ENCODE measurements at regions not wholly inside any gene's neighbourhood (a gene's known extent, or its start where the extent isn't known, plus 50 kb on each side); places are given as distances from the start of the nearest gene placed in this dataset.

GRCh38 chr5:104178066-104178465, 615.5 kb upstream of the NUDT12 start:
- no peak for DNase-seq (ENCODE audit: low read depth)
- no peak overlapping the region for H3K4me3 ChIP-seq (ENCODE audit: low read length)
- TF ChIP-seq, protein P1, sequence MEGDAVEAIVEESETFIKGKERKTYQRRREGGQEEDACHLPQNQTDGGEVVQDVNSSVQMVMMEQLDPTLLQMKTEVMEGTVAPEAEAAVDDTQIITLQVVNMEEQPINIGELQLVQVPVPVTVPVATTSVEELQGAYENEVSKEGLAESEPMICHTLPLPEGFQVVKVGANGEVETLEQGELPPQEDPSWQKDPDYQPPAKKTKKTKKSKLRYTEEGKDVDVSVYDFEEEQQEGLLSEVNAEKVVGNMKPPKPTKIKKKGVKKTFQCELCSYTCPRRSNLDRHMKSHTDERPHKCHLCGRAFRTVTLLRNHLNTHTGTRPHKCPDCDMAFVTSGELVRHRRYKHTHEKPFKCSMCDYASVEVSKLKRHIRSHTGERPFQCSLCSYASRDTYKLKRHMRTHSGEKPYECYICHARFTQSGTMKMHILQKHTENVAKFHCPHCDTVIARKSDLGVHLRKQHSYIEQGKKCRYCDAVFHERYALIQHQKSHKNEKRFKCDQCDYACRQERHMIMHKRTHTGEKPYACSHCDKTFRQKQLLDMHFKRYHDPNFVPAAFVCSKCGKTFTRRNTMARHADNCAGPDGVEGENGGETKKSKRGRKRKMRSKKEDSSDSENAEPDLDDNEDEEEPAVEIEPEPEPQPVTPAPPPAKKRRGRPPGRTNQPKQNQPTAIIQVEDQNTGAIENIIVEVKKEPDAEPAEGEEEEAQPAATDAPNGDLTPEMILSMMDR (conservative IDR thresholded peaks at IDR 0.05; ENCODE audit: low read length): no peak

- TF ChIP-seq, protein P1 (conservative IDR thresholded peaks at IDR 0.05; ENCODE audit: low read length): no peak
- DNase-seq (ENCODE audit: low read depth): no peak
Observed at GRCh38 chr5:104177651-104178050, 615.1 kb upstream of the NUDT12 start.

GRCh38 chr5:104172976-104173375, 610.4 kb upstream of the NUDT12 start:
- DNase-seq (ENCODE audit: low read depth): no peak
- TF ChIP-seq, protein P1 (conservative IDR thresholded peaks at IDR 0.05; ENCODE audit: low read length): no peak
- no peak overlapping the region for H3K4me3 ChIP-seq (ENCODE audit: low read length)

More at GRCh38 chr5:104177651-104178050, 615.1 kb upstream of the NUDT12 start:
- no peak overlapping the region for H3K4me3 ChIP-seq (ENCODE audit: low read length)

DNA sequence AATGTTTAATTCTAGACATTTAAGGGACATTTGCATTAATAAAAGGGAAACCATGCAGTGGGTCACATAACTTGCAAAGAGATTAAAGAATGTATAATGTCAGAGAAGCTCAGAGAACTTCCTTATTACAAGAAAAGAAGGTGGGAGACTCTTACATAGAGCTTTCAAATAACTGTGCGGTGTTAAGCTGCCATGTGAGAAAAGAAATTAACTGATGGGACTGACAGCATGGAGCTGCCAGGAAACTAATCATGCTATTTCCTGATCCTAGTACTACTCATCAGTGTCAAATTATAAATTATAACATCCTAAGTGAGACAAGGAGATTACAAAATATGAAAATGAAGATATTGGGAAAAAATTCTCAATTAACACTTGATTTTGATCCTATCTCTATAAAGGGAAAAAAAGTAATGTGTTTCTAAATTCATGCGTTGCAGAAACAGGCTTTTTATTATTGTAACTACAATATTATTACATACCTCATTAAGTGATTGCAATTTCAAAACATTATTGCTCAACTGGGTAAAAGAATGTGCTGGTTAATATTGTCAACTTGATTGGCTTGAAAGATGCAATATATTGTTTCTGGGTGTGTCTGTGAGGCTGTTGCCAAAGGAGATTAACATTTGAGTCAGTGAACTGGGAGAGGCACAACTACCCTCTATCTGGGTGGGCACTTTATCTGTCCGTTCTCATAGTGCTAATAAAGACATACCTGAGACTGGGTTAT, 609.5 kb upstream of the NUDT12 start:
- DNase-seq (ENCODE audit: low read depth): no peak
- no peak overlapping the region for H3K4me3 ChIP-seq (ENCODE audit: low read length)
- TF ChIP-seq, protein P1 (conservative IDR thresholded peaks at IDR 0.05; ENCODE audit: low read length): no peak

DNA sequence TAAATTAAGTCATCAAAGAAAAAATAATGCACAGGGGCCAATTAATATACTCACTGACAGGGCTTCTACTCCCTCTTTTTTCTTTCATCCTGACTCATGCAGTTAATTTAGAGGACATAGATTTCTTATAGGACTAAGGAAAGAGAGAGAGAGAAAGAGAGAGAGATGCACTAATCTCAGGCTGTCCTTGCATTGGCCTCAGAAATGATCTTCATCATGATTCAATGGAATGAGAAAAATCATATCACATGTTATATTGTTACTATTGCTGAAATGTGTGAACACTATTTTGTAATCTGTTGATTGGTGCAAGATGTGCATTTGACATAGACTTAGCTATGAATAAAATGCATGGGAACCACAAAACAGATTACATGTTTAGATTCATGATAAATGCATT, 608.3 kb upstream of the NUDT12 start:
- no peak overlapping the region for H3K4me3 ChIP-seq (ENCODE audit: low read length)
- peak; percentile 24 for DNase-seq (ENCODE audit: low read depth)
- TF ChIP-seq, protein P1 (conservative IDR thresholded peaks at IDR 0.05; ENCODE audit: low read length): no peak

GRCh38 chr5:104146652-104147051, 584.1 kb upstream of the NUDT12 start:
- TF ChIP-seq, protein P1 (conservative IDR thresholded peaks at IDR 0.05; ENCODE audit: low read length): no peak
- no peak for DNase-seq (ENCODE audit: low read depth)
- no peak overlapping the region for H3K4me3 ChIP-seq (ENCODE audit: low read length)

GRCh38 chr5:104139840-104140239, 577.3 kb upstream of the NUDT12 start:
- DNase-seq (ENCODE audit: low read depth): no peak
- H3K4me3 ChIP-seq (ENCODE audit: low read length): no peak overlapping the region
- TF ChIP-seq, protein P1 (conservative IDR thresholded peaks at IDR 0.05; ENCODE audit: low read length): no peak
